ENCODE measurements at regions not wholly inside any gene's neighbourhood (a gene's known extent, or its start where the extent isn't known, plus 50 kb on each side); places are given as distances from the start of the nearest gene placed in this dataset.

DNA sequence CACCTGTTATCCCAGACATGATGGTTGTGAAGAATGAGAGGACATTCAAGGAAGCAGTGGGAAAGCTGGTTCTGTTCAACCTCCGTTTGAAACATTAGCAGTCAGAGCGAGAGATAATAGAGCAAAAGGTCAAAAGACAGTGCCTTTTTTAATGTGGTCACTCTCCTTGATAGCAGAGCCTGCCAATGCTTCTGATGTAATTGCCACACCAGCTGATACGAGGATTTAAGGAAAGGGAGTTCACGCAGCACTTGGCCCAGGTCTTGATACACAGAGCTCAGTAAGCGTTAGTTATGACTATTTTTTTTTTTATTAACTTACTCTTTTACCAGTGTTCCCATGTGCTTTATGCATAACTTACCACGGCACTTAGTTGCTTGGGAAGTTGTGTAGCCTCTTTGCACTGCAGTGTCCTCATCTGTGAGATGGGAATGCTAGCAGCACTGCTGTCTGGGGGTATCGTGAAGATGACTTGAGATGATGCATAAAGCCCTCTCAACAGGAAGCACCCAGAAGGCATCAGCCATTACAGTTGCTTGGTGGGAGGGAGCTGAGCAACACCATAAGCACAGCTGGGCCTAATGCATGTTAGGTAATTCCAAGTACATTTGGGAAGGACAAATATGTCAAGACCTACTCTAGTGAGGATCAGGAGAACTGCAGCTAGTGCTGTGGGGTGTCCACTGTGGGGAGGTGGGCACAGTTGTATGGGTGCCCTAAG is 123.3 kb upstream of the RASGRP1 start:
- TF ChIP-seq RARB (CRISPR knock-in tag; IDR thresholded peaks at IDR 0.05) (no peak), TSHZ2 (CRISPR knock-in tag; IDR thresholded peaks at IDR 0.05) (no peak), TOX (CRISPR knock-in tag; IDR thresholded peaks at IDR 0.05; ENCODE audit: borderline replicate concordance) (no peak), TCF4 (CRISPR knock-in tag; IDR thresholded peaks at IDR 0.05; ENCODE audit: borderline replicate concordance) (no peak), ZNF565 (CRISPR knock-in tag; conservative IDR thresholded peaks at IDR 0.05; ENCODE audit: low read depth) (no peak), ZC3H10 (CRISPR knock-in tag; IDR thresholded peaks at IDR 0.05) (no peak), ZFP3 (CRISPR knock-in tag; IDR thresholded peaks at IDR 0.05) (no peak), POU6F1 (CRISPR knock-in tag; IDR thresholded peaks at IDR 0.05; ENCODE audit: borderline replicate concordance, low read depth) (no peak), ZNF8 (CRISPR knock-in tag; IDR thresholded peaks at IDR 0.05) (no peak), OSR1 (CRISPR knock-in tag; IDR thresholded peaks at IDR 0.05) (no peak), BACH2 (CRISPR knock-in tag; IDR thresholded peaks at IDR 0.05; ENCODE audit: borderline replicate concordance) (no peak), GLIS3 (CRISPR knock-in tag; IDR thresholded peaks at IDR 0.05) (no peak), ISL1 (CRISPR knock-in tag; IDR thresholded peaks at IDR 0.05) (no peak), CREB5 (CRISPR knock-in tag; IDR thresholded peaks at IDR 0.05; ENCODE audit: low read depth) (no peak), ZNF70 (CRISPR knock-in tag; IDR thresholded peaks at IDR 0.05) (no peak), ARNTL (CRISPR knock-in tag; IDR thresholded peaks at IDR 0.05; ENCODE audit: borderline replicate concordance, low read depth) (no peak), CSDC2 (CRISPR knock-in tag; IDR thresholded peaks at IDR 0.05) (no peak)
- TF ChIP-seq, protein P1, sequence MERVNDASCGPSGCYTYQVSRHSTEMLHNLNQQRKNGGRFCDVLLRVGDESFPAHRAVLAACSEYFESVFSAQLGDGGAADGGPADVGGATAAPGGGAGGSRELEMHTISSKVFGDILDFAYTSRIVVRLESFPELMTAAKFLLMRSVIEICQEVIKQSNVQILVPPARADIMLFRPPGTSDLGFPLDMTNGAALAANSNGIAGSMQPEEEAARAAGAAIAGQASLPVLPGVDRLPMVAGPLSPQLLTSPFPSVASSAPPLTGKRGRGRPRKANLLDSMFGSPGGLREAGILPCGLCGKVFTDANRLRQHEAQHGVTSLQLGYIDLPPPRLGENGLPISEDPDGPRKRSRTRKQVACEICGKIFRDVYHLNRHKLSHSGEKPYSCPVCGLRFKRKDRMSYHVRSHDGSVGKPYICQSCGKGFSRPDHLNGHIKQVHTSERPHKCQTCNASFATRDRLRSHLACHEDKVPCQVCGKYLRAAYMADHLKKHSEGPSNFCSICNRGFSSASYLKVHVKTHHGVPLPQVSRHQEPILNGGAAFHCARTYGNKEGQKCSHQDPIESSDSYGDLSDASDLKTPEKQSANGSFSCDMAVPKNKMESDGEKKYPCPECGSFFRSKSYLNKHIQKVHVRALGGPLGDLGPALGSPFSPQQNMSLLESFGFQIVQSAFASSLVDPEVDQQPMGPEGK (CRISPR knock-in tag; IDR thresholded peaks at IDR 0.05; ENCODE audit: borderline replicate concordance): no peak
- ATAC-seq: no peak

- no peak for TF ChIP-seq ZNF70 (CRISPR knock-in tag; IDR thresholded peaks at IDR 0.05)
- no peak for TF ChIP-seq SNAI2 (CRISPR knock-in tag; IDR thresholded peaks at IDR 0.05)
- no peak for TF ChIP-seq POU6F1 (CRISPR knock-in tag; IDR thresholded peaks at IDR 0.05; ENCODE audit: borderline replicate concordance, low read depth)
- no peak for TF ChIP-seq CSDC2 (CRISPR knock-in tag; IDR thresholded peaks at IDR 0.05)
- no peak for ATAC-seq
These were observed 124.1 kb upstream of the RASGRP1 start for GRCh38 chr15:38688761-38689160.

- no peak for ATAC-seq
- TF ChIP-seq SNAI2 (CRISPR knock-in tag; IDR thresholded peaks at IDR 0.05) (no peak), TSHZ2 (CRISPR knock-in tag; IDR thresholded peaks at IDR 0.05) (no peak), ESRRG (CRISPR knock-in tag; IDR thresholded peaks at IDR 0.05) (no peak), ZNF565 (CRISPR knock-in tag; conservative IDR thresholded peaks at IDR 0.05; ENCODE audit: low read depth) (no peak), ISL1 (CRISPR knock-in tag; IDR thresholded peaks at IDR 0.05) (no peak), BACH2 (CRISPR knock-in tag; IDR thresholded peaks at IDR 0.05; ENCODE audit: borderline replicate concordance) (no peak)
- TF ChIP-seq, protein P2, sequence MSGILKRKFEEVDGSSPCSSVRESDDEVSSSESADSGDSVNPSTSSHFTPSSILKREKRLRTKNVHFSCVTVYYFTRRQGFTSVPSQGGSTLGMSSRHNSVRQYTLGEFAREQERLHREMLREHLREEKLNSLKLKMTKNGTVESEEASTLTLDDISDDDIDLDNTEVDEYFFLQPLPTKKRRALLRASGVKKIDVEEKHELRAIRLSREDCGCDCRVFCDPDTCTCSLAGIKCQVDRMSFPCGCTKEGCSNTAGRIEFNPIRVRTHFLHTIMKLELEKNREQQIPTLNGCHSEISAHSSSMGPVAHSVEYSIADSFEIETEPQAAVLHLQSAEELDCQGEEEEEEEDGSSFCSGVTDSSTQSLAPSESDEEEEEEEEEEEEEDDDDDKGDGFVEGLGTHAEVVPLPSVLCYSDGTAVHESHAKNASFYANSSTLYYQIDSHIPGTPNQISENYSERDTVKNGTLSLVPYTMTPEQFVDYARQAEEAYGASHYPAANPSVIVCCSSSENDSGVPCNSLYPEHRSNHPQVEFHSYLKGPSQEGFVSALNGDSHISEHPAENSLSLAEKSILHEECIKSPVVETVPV (CRISPR knock-in tag; IDR thresholded peaks at IDR 0.05): no peak
- TF ChIP-seq, protein P1 (CRISPR knock-in tag; IDR thresholded peaks at IDR 0.05; ENCODE audit: borderline replicate concordance): no peak
These were observed 124.9 kb upstream of the RASGRP1 start for GRCh38 chr15:38689522-38689921.
